ENCODE measurements at regions not wholly inside any gene's neighbourhood (a gene's known extent, or its start where the extent isn't known, plus 50 kb on each side); places are given as distances from the start of the nearest gene placed in this dataset.

GRCh38 chr6:170018422-170018935, 267.1 kb downstream of the ERMARD start (continued):
- TF ChIP-seq JUN (IDR thresholded peaks at IDR 0.05; ENCODE audit: low read depth, low read length) (no peak), GTF2F1 (IDR thresholded peaks at IDR 0.05; ENCODE audit: borderline replicate concordance, low read depth, low read length) (no peak)

Data from H1 (cell line).